ENCODE measurements at regions not wholly inside any gene's neighbourhood (a gene's known extent, or its start where the extent isn't known, plus 50 kb on each side); places are given as distances from the start of the nearest gene placed in this dataset.
A peak's percentile ranks its signal among the peaks of the same experiment; 100 is the strongest.

DNA sequence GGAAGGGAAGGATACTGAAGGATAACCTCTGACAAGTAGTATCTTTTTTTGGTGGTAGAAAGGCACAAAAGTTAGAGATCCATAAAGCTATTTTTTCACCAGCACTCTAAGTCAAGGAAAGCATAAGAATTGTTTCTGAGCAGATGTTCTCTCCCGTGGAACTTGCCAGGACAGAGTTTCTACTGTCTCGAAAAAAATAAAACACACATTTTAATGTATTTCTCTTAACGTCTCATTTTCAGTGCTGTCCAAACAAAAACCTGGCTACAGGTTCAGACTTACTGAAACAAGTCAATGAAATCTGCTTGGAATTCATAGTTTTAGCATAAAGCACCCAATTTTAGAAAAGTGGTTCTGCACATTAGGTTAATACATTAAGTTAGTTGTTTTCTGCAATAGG lies 338.3 kb downstream of the LTN1 start:
- no peak for DNase-seq (ENCODE audit: low read depth in 2 of 2)

- no peak for DNase-seq (ENCODE audit: low read depth in 2 of 2)
Measured at GRCh38 chr21:28644762-28645161, 347.9 kb downstream of the LTN1 start.

DNA sequence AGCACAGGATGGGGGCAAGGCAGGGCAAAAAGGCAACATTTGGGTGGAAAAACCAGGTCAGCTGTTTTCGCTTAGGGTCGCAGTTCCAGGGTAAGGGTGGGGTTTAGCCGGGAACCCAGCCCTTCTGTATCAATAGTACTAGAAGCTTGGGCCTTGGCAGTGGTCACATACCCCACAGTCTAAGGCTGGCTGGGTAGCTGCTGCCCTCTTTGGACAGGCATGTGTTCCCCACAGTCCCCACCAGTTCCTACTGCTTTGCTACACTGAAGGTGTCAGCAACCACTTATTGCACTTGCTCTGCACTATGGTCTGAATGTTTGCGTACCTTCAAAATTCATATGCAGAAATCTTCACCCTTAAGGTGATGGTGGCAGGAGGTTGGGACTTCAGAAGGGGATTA lies 349.8 kb downstream of the LTN1 start:
- DNase-seq (ENCODE audit: low read depth in 2 of 2), result no peak

GRCh38 chr21:28641731-28642130 lies 350.9 kb downstream of the LTN1 start:
- no peak for DNase-seq (ENCODE audit: low read depth in 2 of 2)

GRCh38 chr21:28640326-28640725 lies 352.4 kb downstream of the LTN1 start:
- DNase-seq (ENCODE audit: low read depth in 2 of 2), result no peak

DNA sequence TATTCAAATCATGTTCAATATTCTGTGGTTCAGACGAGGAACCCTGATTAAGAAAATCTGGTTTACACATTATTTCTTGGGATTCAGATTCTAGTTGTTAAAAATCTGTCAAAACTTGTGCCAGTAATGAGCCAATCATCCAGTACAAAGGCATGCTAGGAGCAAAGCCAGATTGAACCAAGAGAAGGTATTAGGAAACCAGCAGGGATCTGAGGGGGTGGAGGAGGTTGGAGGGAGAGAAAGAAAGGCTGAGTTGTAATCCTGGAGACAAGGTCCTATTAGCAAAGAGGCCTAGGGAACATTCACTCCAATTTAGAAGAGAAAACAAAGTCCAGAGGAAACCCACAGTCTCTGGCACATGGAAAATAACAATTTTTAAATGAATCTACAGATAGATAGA lies 352.9 kb downstream of the LTN1 start:
- no peak for DNase-seq (ENCODE audit: low read depth in 2 of 2)

GRCh38 chr21:28636752-28637691 lies 355.7 kb downstream of the LTN1 start:
- DNase-seq (ENCODE audit: low read depth in 2 of 2), result peak in 1 of 2 donors; percentile 27

GRCh38 chr21:28635541-28635940 lies 357.1 kb downstream of the LTN1 start:
- DNase-seq (ENCODE audit: low read depth in 2 of 2), result no peak

- peak in 1 of 2 donors; percentile 12 for DNase-seq (ENCODE audit: low read depth in 2 of 2)
Measured at GRCh38 chr21:28633839-28634555, 358.7 kb downstream of the LTN1 start.

DNA sequence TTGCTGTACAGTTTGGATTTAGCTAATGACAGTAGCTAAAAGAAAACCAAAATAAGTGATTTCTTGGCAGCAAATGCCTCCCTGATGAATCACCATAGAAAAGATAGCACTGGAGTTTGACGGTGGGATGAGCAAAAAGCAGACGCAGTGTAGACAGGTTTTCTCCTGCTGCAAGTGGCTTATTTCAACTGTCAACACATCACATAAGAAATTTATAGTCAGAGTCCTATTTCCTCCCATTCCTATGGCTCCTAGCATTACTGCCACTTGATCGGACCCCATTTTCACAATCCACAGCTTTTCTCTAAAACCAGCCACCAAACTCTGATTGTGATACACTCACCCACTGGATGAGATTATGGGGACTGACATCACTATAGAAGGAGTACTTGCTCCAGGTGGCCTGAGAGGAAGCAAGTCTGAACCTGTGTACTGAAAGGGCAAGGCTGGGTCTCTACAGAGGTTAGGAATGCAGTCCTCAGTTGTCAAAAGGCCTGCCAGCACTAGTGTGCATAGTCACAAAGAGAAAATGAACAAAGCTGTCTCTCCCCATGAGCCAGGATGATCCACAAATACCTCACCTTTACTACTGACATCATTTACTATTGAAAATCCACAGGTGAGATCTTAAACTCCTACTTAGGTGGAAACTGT lies 359.8 kb downstream of the LTN1 start:
- DNase-seq (ENCODE audit: low read depth in 2 of 2), result no peak

DNA sequence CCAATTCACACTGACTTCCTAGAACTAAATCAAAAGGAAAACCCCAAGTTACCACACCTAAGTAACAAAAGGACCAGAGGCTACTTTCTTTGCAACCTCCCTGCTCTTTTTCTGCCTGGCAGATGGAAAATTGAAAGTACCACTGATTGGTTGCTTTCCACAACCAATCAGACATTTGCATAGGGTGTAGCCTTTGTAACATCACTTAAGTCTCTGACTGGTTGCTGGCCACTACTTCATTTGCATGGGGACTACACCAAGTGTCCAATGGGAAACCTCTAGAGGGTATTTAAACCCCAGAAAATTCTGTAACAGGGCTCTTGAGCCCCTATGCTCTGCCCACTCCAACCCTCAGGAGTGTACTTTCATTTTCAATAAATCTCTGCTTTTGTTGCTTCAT lies 365.0 kb downstream of the LTN1 start:
- no peak for DNase-seq (ENCODE audit: low read depth in 2 of 2)

DNA sequence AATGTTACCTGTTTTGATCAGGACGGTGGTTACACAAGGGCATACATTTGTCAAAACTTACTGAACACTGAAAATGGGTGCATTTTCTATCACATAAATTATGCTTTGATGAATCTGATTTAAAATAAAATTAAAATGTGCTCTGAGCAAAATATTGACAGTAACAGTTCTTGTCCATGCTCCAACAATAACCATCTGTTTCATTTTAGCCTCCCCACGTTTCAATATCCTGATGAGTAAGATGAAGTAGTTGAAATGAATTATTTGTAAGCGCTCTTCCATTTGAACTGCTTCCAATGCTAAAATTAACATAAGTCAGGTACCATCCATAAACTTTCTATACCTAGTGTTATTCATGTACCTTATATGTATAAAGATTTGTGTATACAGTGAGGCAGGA lies 365.4 kb downstream of the LTN1 start:
- no peak for DNase-seq (ENCODE audit: low read depth in 2 of 2)

GRCh38 chr21:28624626-28625025 lies 368.1 kb downstream of the LTN1 start:
- DNase-seq (ENCODE audit: low read depth in 2 of 2), result no peak

- no peak for DNase-seq (ENCODE audit: low read depth in 2 of 2)
Measured at GRCh38 chr21:28617300-28617699, 375.4 kb downstream of the LTN1 start.

DNA sequence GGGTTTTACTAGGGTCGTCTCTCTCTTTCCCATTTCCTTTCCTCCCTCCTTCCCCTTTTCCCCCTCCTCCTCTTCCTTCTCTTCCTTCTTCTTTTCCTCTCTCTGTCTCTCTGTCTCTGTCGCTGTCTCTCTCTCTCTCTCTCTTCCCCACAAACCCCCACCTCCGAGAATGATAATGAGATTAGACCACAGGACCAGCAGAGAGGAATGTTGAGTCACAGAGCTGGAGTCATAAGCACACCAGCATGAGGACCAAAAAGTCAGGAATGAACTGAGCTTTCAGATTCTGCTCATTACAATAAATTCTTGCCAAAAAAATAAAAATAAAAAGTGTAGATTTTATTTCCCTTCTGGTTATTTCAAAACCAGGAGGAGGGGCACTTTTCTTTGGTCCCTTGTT lies 377.4 kb downstream of the LTN1 start:
- no peak for DNase-seq (ENCODE audit: low read depth in 2 of 2)

DNA sequence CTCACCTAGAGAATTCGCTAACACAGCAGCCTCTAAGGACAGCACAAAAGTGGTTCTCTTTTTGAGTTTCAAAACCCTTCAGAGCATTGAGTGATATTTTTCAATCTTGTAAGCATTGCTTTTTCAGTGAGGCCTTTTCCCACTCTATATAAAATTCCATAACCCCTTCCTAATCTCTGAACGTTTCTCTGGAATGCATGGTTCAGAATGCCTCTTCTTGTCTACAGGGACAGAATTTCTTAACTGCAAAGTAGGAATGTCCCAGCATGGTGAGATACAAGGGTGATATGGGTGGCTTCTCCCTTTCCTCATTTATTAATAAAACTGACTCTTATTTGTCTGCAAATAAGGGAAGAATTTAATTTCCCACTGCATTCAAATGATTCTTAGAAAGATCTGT lies 377.9 kb downstream of the LTN1 start:
- no peak for DNase-seq (ENCODE audit: low read depth in 2 of 2)

GRCh38 chr21:28608646-28609045 lies 384.0 kb downstream of the LTN1 start:
- no peak for DNase-seq (ENCODE audit: low read depth in 2 of 2)

DNA sequence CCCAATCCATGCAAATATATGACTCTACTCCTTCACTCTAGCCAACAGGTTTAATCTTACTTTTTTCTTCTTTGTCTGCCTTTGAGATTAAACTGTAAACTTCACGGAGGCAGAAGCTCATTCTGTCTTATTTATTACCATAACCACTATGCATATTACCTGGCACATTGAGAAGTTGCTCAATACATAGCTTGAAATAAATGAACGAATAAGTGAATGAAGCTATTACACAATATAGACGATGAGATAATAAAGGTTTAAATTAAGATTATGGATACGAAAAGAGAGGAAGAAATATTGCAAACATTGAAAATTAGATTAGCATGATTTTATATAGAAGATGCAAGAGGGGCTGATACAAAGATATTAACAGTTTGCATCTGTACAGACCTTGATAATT lies 385.1 kb downstream of the LTN1 start:
- no peak for DNase-seq (ENCODE audit: low read depth in 2 of 2)

GRCh38 chr21:28604946-28605537 lies 387.6 kb downstream of the LTN1 start:
- DNase-seq (ENCODE audit: low read depth in 2 of 2), result no peak

- DNase-seq (ENCODE audit: low read depth in 2 of 2), result no peak
Measured at GRCh38 chr21:28602546-28602945, 390.1 kb downstream of the LTN1 start.

DNA sequence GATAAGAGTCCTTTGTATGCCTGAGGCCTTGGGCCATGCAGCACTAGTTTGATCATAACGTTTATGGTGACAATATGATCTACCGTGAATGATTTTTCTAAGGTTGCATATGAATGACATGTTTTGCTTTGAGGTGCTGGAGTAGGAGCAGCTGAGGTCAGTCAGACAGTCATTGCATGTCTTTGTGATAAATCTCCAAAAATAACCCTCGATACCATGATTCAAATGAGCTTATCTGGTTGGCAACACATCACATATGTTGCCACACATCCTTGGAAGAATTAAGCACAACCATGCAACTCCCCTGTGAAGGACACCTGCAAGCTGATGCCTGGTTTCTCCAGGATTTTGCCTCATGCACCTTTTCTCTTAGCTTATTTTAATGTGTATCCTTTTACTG lies 394.5 kb downstream of the LTN1 start:
- DNase-seq (ENCODE audit: low read depth in 2 of 2), result no peak

DNA sequence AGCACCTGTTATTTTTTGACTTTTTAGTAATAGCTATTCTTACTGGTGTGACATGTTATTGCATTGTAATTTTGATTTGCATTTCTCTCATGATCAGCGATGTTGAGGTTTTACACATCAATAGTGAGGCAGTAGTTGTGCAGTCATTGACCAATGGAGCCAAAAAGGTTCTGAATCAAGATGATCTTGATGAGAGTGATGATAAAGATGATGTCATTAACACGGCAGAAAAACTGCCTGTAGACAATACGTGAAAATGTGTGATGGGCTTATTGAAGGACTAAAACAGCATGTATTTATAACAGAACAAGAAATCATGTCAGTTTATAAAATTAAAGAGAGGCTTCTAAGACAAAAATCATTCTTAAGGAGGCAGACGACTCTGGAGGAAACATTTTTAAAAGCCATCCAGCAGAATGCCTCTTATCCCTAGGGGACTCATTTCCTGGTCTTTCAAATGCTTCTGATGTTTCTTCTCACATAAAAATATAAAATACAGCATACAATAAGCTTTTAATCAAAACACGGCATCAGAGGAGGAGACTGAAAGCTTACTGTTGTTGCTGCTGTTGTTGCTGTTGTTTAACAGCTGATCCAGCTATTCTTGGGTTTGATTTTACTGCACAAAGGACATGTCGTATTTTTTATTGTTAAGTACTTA lies 400.3 kb downstream of the LTN1 start:
- DNase-seq (ENCODE audit: low read depth in 2 of 2), result no peak
